ENCODE measurements at regions not wholly inside any gene's neighbourhood (a gene's known extent, or its start where the extent isn't known, plus 50 kb on each side); places are given as distances from the start of the nearest gene placed in this dataset.

DNA sequence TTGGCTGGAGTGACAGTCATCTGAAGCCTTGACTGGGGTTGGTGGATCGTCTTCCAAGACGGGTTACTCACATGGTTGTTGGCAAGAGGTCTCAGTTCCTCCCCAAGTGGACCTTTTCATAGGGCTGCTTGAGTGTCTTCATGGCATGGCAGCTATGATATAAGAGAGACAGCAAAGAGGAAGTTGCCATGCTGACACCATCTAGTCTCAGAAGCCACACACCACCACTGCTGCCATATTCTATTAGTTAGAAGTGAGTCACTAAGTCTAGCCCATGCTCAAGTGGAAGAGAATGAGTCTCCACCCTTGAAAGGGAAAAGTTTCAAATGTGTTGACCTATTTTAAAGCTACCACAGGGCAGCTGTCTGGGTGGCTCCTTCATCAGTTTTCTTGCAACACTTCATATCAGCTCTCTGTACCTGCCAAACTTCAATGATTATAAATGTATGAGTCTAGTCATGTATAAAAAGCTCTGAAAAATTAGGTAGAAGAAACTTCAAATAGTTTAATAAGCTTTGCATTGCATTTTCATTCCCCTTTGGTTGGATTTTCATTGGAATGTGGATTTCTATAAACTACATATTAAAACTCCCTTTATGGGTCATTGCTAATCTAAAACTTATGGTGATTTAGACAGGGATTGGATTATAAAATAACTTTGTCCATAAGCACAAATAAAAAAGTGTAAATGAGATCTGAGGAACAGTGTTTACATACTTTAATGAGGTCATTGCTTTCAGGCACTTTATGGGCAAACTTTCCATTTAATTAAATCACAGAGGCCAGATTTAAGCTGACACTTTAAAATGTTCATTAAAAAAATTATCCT is 68.0 kb upstream of the ATXN3L start:
- Mint-ChIP-seq H3K27me3 (ENCODE audit: unreplicated experiment) (no peaks in the 10 kb centered on the region), H3K27ac (ENCODE audit: unreplicated experiment) (peak overlapping the region; percentile 84), H3K4me1 (ENCODE audit: unreplicated experiment) (peaks cover 36% of the 10 kb centered on the region), H3K36me3 (ENCODE audit: unreplicated experiment) (peaks cover 3% of the 10 kb centered on the region), H3K4me3 (ENCODE audit: unreplicated experiment) (no peak overlapping the region), H3K9me3 (ENCODE audit: unreplicated experiment) (peaks cover 10% of the 10 kb centered on the region)
- TF ChIP-seq, protein P1, sequence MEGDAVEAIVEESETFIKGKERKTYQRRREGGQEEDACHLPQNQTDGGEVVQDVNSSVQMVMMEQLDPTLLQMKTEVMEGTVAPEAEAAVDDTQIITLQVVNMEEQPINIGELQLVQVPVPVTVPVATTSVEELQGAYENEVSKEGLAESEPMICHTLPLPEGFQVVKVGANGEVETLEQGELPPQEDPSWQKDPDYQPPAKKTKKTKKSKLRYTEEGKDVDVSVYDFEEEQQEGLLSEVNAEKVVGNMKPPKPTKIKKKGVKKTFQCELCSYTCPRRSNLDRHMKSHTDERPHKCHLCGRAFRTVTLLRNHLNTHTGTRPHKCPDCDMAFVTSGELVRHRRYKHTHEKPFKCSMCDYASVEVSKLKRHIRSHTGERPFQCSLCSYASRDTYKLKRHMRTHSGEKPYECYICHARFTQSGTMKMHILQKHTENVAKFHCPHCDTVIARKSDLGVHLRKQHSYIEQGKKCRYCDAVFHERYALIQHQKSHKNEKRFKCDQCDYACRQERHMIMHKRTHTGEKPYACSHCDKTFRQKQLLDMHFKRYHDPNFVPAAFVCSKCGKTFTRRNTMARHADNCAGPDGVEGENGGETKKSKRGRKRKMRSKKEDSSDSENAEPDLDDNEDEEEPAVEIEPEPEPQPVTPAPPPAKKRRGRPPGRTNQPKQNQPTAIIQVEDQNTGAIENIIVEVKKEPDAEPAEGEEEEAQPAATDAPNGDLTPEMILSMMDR (IDR thresholded peaks at IDR 0.05) = no peak
- DNase-seq (ENCODE audit: extremely low spot score, unreplicated experiment) = no peak

DNA sequence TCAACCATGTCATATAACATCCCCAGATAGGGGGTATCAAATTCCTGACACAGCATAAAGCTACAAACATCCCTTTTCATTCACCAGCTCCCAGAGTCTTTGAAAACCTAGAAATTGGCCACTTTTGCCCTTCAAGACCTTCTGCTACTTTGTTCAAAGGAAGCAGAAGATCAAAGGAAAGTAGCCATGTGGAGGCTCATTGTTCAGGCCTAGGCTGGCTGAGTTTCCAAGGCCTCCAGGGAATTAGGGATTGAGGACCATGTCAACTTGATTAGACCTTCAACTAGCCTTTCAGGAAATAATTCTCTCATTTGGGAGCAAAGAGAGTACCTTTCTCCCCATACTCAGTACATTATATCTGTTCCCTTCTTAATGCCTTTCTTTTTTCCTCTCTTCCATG is 66.8 kb upstream of the ATXN3L start:
- Mint-ChIP-seq H3K4me1 (ENCODE audit: unreplicated experiment) (peaks cover 48% of the 10 kb centered on the region), H3K9me3 (ENCODE audit: unreplicated experiment) (peaks cover 6% of the 10 kb centered on the region), H3K36me3 (ENCODE audit: unreplicated experiment) (no peaks in the 10 kb centered on the region), H3K4me3 (ENCODE audit: unreplicated experiment) (no peak overlapping the region), H3K27ac (ENCODE audit: unreplicated experiment) (peak overlapping the region; percentile 84), H3K27me3 (ENCODE audit: unreplicated experiment) (no peaks in the 10 kb centered on the region)
- TF ChIP-seq, protein P1 (IDR thresholded peaks at IDR 0.05) = no peak
- no peak for DNase-seq (ENCODE audit: extremely low spot score, unreplicated experiment)

DNA sequence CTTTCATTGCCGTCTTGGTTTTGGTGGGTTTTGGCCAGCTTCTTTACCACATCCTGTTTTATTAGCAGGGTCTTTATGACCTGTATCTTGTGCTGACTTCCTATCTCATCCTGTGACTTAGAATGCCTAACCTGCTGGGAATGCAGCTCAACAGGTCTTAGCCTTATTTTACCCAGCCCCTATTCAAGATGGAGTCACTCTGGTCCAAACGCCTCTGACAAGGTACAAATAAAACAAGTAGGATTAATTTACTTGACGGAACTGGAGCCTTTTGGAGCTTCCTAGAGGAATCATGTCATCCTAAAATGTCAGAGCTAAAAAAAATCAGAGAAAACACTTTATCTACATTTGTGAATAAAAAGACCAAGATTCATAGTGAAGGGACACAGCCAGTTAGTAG is 66.2 kb upstream of the ATXN3L start:
- TF ChIP-seq, protein P1 (IDR thresholded peaks at IDR 0.05) = no peak
- Mint-ChIP-seq H3K27ac (ENCODE audit: unreplicated experiment) (no peak overlapping the region), H3K9me3 (ENCODE audit: unreplicated experiment) (peaks cover 6% of the 10 kb centered on the region)

DNA sequence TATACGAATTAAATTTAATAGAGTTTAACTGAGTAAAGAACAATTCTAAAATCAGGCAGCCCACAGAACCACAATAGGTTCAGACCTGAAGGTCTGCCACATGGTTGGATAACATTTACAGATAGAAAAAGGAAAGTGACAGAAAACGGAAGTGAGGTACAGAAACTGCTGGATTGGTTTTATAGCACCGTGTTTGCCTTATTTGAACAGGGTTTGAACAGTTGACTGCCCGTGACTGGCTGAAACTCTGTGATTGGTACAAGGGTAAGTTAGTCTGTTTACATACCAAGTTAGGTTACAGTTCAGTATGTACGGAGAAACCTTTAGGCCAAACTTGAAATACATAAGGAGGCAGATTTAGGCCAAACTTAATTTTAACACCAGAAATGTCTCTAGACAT is 64.1 kb upstream of the ATXN3L start:
- no peaks in the 10 kb centered on the region for H3K27me3 Mint-ChIP-seq (ENCODE audit: unreplicated experiment)

More for the DNA sequence above, 66.2 kb upstream of the ATXN3L start:
- no peak for DNase-seq (ENCODE audit: extremely low spot score, unreplicated experiment)
- Mint-ChIP-seq H3K4me3 (ENCODE audit: unreplicated experiment) (no peak overlapping the region), H3K4me1 (ENCODE audit: unreplicated experiment) (peaks cover 54% of the 10 kb centered on the region), H3K36me3 (ENCODE audit: unreplicated experiment) (no peaks in the 10 kb centered on the region), H3K27me3 (ENCODE audit: unreplicated experiment) (no peaks in the 10 kb centered on the region)

DNA sequence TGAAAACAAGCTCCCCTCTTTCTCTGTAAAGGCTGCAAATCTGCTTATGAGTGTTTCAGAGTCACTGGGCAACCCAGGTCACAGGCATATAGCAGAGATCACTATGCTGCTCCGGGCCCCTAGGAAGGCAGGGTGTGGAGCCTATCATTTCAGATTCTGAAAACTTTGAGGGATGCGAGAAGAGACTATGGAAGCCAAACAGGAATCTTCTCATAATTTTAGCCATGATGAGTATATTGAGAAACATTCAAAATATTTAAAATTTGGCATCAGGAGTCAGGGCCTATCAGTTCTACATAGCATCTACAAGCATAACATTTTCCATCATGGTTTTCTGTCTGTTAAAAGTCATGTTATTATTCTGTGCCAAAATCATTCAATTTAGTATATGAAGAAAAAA is 61.7 kb upstream of the ATXN3L start:
- Mint-ChIP-seq H3K27ac (ENCODE audit: unreplicated experiment) (peak overlapping the region; percentile 83), H3K4me1 (ENCODE audit: unreplicated experiment) (peaks cover 61% of the 10 kb centered on the region), H3K27me3 (ENCODE audit: unreplicated experiment) (no peaks in the 10 kb centered on the region), H3K36me3 (ENCODE audit: unreplicated experiment) (no peaks in the 10 kb centered on the region), H3K9me3 (ENCODE audit: unreplicated experiment) (peaks cover 5% of the 10 kb centered on the region), H3K4me3 (ENCODE audit: unreplicated experiment) (no peak overlapping the region)
- TF ChIP-seq, protein P1 (IDR thresholded peaks at IDR 0.05) = no peak
- DNase-seq (ENCODE audit: extremely low spot score, unreplicated experiment) = no peak

More for the DNA sequence above, 64.1 kb upstream of the ATXN3L start:
- no peak overlapping the region for H3K4me3 Mint-ChIP-seq (ENCODE audit: unreplicated experiment)
- H3K4me1 Mint-ChIP-seq (ENCODE audit: unreplicated experiment) = peaks cover 64% of the 10 kb centered on the region
- no peaks in the 10 kb centered on the region for H3K36me3 Mint-ChIP-seq (ENCODE audit: unreplicated experiment)
- TF ChIP-seq, protein P1 (IDR thresholded peaks at IDR 0.05) = no peak
- H3K27ac Mint-ChIP-seq (ENCODE audit: unreplicated experiment) = no peak overlapping the region
- H3K9me3 Mint-ChIP-seq (ENCODE audit: unreplicated experiment) = no peaks in the 10 kb centered on the region
- DNase-seq (ENCODE audit: extremely low spot score, unreplicated experiment) = no peak

All from osteocyte (in vitro differentiated cells).